Endothelial cell (in vitro differentiated cells): ENCODE measurements at regions not wholly inside any gene's neighbourhood (a gene's known extent, or its start where the extent isn't known, plus 50 kb on each side); places are given as distances from the start of the nearest gene placed in this dataset.

ENCODE experiments used
- DNase-seq: peaks from one replicate; pipeline ENCODE4 v3.0.0; 2021; ENCODE audit warnings: low spot score
- H3K27ac Mint-ChIP-seq: one replicate; pipeline ENCODE4 v1.8.0; 2021; ENCODE audit warnings: mixed read lengths, inconsistent platforms; ENCODE audit not compliant: unreplicated experiment
- H3K27me3 Mint-ChIP-seq: one replicate; pipeline ENCODE4 v1.8.0; 2021; ENCODE audit warnings: mild to moderate bottlenecking, moderate library complexity, mixed read lengths, inconsistent platforms; ENCODE audit not compliant: unreplicated experiment
- H3K36me3 Mint-ChIP-seq: one replicate; pipeline ENCODE4 v1.8.0; 2021; ENCODE audit warnings: mild to moderate bottlenecking, low read depth, mixed read lengths, inconsistent platforms; ENCODE audit not compliant: unreplicated experiment
- H3K4me1 Mint-ChIP-seq: one replicate; pipeline ENCODE4 v1.8.0; 2021; ENCODE audit warnings: mild to moderate bottlenecking, mixed read lengths, inconsistent platforms; ENCODE audit not compliant: unreplicated experiment
- H3K4me3 Mint-ChIP-seq: one replicate; pipeline ENCODE4 v1.8.0; 2021; ENCODE audit warnings: mild to moderate bottlenecking, mixed read lengths, inconsistent platforms; ENCODE audit not compliant: unreplicated experiment
- H3K9me3 Mint-ChIP-seq: one replicate; pipeline ENCODE4 v1.8.0; 2021; ENCODE audit warnings: mixed read lengths, inconsistent platforms; ENCODE audit not compliant: unreplicated experiment
- TF ChIP-seq, protein P1 (sequence below): fragments of 200-600 bp; sonication (generic); IDR thresholded peaks from one replicate; pipeline ENCODE4 v1.5.0; 2021; ENCODE audit warnings: antibody characterized with exemption; ENCODE audit not compliant: unreplicated experiment

DNA sequence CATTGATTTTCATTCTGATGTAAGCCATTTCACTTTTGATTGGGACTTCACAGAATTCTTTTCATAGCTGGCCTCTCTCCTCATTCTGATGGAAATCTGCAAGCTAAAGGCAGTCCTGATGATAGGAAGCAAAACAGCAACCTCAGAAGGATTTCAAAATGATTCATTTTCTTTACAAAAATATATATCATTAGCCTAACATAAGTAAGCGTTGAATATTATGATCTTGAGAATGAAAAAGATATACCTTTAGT, 143.1 kb upstream of the GJE1 start:
- Mint-ChIP-seq H3K4me1 (peaks cover 2% of the 10 kb centered on the region), H3K4me3 (no peak overlapping the region), H3K27me3 (peaks cover 2% of the 10 kb centered on the region), H3K9me3 (no peaks in the 10 kb centered on the region), H3K36me3 (no peaks in the 10 kb centered on the region), H3K27ac (no peak overlapping the region)
- TF ChIP-seq, protein P1, sequence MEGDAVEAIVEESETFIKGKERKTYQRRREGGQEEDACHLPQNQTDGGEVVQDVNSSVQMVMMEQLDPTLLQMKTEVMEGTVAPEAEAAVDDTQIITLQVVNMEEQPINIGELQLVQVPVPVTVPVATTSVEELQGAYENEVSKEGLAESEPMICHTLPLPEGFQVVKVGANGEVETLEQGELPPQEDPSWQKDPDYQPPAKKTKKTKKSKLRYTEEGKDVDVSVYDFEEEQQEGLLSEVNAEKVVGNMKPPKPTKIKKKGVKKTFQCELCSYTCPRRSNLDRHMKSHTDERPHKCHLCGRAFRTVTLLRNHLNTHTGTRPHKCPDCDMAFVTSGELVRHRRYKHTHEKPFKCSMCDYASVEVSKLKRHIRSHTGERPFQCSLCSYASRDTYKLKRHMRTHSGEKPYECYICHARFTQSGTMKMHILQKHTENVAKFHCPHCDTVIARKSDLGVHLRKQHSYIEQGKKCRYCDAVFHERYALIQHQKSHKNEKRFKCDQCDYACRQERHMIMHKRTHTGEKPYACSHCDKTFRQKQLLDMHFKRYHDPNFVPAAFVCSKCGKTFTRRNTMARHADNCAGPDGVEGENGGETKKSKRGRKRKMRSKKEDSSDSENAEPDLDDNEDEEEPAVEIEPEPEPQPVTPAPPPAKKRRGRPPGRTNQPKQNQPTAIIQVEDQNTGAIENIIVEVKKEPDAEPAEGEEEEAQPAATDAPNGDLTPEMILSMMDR, result no peak
- no peak for DNase-seq

DNA sequence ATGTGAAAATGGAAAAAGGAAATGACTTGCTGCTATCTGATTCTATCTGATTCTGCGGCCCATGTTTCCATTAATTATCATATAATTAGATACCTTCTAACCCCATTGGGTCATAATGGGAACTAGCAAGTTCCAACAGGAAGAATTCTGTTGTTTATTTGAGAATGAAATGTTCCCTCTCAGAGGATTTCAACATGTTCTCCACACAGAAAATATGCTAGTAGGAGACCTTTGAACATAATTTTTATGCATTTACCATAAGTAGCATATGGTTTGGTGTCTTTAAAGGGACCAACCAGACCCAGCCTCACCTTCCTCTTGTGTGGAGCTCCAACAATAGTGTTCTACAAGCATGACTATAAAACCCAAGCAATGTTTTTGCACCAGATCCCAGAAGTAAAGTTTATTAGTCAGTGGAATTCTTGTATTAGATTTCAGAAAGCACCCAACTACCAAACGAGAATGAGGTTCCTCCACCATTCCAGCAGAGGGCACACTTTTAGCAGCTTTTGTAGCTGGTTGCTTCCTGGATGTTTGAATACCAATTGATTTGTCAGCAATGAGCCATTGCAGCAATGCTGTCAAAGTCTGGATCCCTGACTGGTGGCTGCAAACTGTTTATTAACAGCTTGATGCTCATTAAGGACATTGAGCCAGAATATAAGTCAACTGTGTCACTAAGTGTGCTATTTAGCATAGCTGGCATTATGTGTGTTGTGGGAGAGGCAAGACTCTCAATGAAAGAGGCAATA, 143.6 kb upstream of the GJE1 start:
- Mint-ChIP-seq H3K4me1 (peaks cover 2% of the 10 kb centered on the region), H3K27ac (no peak overlapping the region), H3K4me3 (no peak overlapping the region), H3K27me3 (peaks cover 1% of the 10 kb centered on the region), H3K9me3 (no peaks in the 10 kb centered on the region), H3K36me3 (no peaks in the 10 kb centered on the region)
- peak; percentile 47 for DNase-seq
- TF ChIP-seq, protein P1, result peak; percentile 87

DNA sequence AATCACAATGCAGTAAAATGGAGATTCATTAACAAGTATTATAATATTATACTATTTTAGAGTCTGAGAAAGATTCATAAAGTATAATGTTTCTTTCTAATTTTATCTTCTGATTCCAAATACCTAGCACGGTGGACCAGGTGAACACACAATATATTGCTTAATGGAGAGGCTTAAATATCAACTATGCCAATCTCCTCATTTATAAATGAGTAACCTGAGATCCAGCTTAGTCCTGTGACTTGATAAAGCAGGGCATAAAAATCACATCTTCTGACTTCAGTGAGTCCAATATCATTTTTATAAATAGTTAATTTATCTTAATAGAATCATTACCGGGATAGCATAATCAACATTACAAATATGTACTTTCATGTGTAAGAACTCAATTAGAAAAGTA, 144.4 kb upstream of the GJE1 start:
- Mint-ChIP-seq H3K9me3 (no peaks in the 10 kb centered on the region), H3K4me1 (peaks cover 2% of the 10 kb centered on the region), H3K27ac (no peak overlapping the region), H3K36me3 (no peaks in the 10 kb centered on the region), H3K4me3 (no peak overlapping the region), H3K27me3 (no peaks in the 10 kb centered on the region)
- TF ChIP-seq, protein P1, result no peak
- DNase-seq, result no peak

DNA sequence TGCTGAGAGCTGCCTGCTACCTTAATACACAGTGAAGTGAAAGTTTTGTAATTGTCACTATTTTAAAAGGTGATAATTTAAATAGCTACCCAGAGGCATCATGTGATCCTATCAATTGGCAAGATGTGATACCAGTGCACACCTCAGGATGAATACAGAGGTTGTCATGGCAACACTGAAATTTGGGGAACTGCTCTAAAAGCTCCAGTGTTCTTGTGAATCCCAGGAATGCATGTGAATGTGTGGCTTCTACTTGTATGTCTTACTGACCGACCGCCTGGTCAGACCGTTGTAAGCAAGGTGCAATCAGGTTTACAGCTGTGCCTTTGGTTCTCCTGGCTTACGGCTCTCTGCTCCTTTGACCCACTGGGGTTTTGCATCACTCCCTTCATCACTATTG, 146.3 kb upstream of the GJE1 start:
- DNase-seq, result no peak
- TF ChIP-seq, protein P1, result no peak
- Mint-ChIP-seq H3K4me3 (no peak overlapping the region), H3K36me3 (no peaks in the 10 kb centered on the region), H3K27ac (no peak overlapping the region), H3K27me3 (no peaks in the 10 kb centered on the region), H3K9me3 (no peaks in the 10 kb centered on the region), H3K4me1 (peaks cover 2% of the 10 kb centered on the region)

DNA sequence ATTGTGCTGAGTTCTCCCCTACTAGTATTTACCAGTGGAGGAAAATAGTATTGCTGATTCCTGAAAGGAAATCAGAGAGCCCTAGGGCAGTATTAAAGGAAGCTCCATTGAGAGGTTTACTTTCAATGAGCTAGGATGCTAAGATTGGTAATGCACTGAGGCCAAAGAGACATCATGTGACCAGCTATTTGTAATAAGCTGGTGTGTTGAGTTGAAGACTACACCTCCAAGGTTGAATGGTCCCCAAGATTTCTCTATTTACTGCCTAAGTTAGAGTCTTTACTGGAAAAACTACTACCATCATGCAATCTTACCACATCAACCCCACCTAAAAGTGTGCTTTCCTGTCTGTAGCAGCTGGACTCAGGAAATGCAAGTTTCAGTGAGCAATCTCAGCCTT, 151.5 kb upstream of the GJE1 start:
- Mint-ChIP-seq H3K36me3 (no peaks in the 10 kb centered on the region), H3K9me3 (no peaks in the 10 kb centered on the region), H3K4me1 (no peaks in the 10 kb centered on the region), H3K4me3 (no peak overlapping the region), H3K27me3 (peaks cover 2% of the 10 kb centered on the region), H3K27ac (no peak overlapping the region)
- no peak for DNase-seq
- TF ChIP-seq, protein P1, result no peak
